HepG2 (cell line): ENCODE measurements at regions not wholly inside any gene's neighbourhood (a gene's known extent, or its start where the extent isn't known, plus 50 kb on each side); places are given as distances from the start of the nearest gene placed in this dataset.

Experiments used
- ATAC-seq: fragments of 200-7000 bp; cut with Tn5 transposase; 3 replicates; pipeline ENCODE4 v1.9.1; 2020; ENCODE audit warnings: mild to moderate bottlenecking, moderate library complexity
- BruUV-seq: library from RNA; stranded (reverse); fragments of 400-500 nt; replicated peaks from 2 replicates; lab custom pipeline; 2021; lab: Mats Ljungman, UMichigan
- CTCF ChIA-PET: fragments of 300-600 bp; formaldehyde crosslinking; extraction: SDS; loops from one replicate; lab custom pipeline; 2021; ENCODE audit warnings: low total read pairs, inconsistent platforms, low intra/inter-chr PET ratio; lab: Yijun Ruan, JAX
- POLR2A ChIA-PET: fragments of 350-600 bp; sonication (Branson Sonifier 250); formaldehyde crosslinking; loops from one replicate; lab custom pipeline; 2020; ENCODE audit warnings: antibody characterized with exemption, inconsistent platforms; lab: Yijun Ruan, JAX
- DNase-seq: peaks from one replicate; pipeline ENCODE4 v3.0.0-alpha.2; 2015; ENCODE audit warnings: low spot score
- FAIRE-seq: peaks from 3 replicates; lab custom pipeline; 2011; peaks lifted over from hg19 to GRCh38; lab: Jason Lieb, UNC
- H2AFZ ChIP-seq: one replicate; pipeline ENCODE4 v1.6.1; 2011; ENCODE audit warnings: low read length, inconsistent platforms
- H3K27ac ChIP-seq: fragments of 300-600 bp; 3 replicates; pipeline ENCODE4 v1.8.0; 2011; ENCODE audit warnings: mixed run types, mild to moderate bottlenecking, mixed read lengths, low read length, inconsistent platforms; ENCODE audit not compliant: insufficient read depth; ENCODE audit errors: extremely low read length
- H3K27me3 ChIP-seq, 2 experiments: fragments of 200-600 bp in 1 of 2; 2 replicates in 1 of 2; 3 replicates in 1 of 2; pipeline versions ENCODE4 v1.6.0 to v1.8.0; 2011; ENCODE audit warnings: low read length in 2 of 2, mild to moderate bottlenecking in 2 of 2, moderate library complexity in 2 of 2, inconsistent platforms in 1 of 2; ENCODE audit not compliant: insufficient read depth in 2 of 2, control insufficient read depth in 1 of 2
- H3K36me3 ChIP-seq, 2 experiments: fragments of 200-600 bp in 1 of 2; replicated peaks in 1 of 2; 2 replicates in 1 of 2; 3 replicates in 1 of 2; pipeline versions ENCODE4 v1.5.1 to v1.8.0; 2011; ENCODE audit warnings: low read length in 2 of 2, inconsistent platforms in 1 of 2; ENCODE audit not compliant: insufficient read depth in 2 of 2, control insufficient read depth in 1 of 2
- H3K4me1 ChIP-seq: 2 replicates; pipeline ENCODE4 v1.5.1; 2012; ENCODE audit warnings: low read length, inconsistent platforms; ENCODE audit not compliant: insufficient read depth
- H3K4me2 ChIP-seq: 2 replicates; pipeline ENCODE4 v1.6.0; 2011; ENCODE audit warnings: low read depth, low read length, inconsistent platforms
- H3K4me3 ChIP-seq, 3 experiments: fragments of 200-600 bp in 1 of 3; sonication (generic), shearing (Covaris generic) in 1 of 3; replicated peaks in 1 of 3; 2 replicates each; pipeline ENCODE4 v1.5.1; 2011 to 2016; ENCODE audit warnings: low read length in 3 of 3, inconsistent platforms in 2 of 3, low read depth in 2 of 3, mild to moderate bottlenecking in 2 of 3, control low read depth in 1 of 3, mixed read lengths in 1 of 3; ENCODE audit not compliant: insufficient read depth in 1 of 3
- H3K79me2 ChIP-seq: one replicate; pipeline ENCODE4 v1.6.1; 2011; ENCODE audit warnings: low read length, inconsistent platforms; ENCODE audit not compliant: insufficient read depth
- H3K9ac ChIP-seq: 2 replicates; pipeline ENCODE4 v1.6.0; 2011; ENCODE audit warnings: mild to moderate bottlenecking, low read depth, low read length, inconsistent platforms; ENCODE audit not compliant: insufficient read depth
- H3K9me3 ChIP-seq: 2 replicates; pipeline ENCODE4 v1.5.1; 2012; ENCODE audit warnings: mild to moderate bottlenecking, low read length
- H4K20me1 ChIP-seq: 2 replicates; pipeline ENCODE4 v1.6.0; 2011; ENCODE audit warnings: inconsistent platforms, mild to moderate bottlenecking, low read length, moderate library complexity; ENCODE audit not compliant: insufficient read depth
- EP300 ChIP-seq, 3 experiments: sonication (generic) in 1 of 3; formaldehyde crosslinking in 1 of 3; IDR thresholded peaks; 2 replicates each; pipeline versions ENCODE4 v1.5.1 to v1.6.1; 2011 to 2020; ENCODE audit warnings: low read depth in 2 of 3, low read length in 2 of 3, borderline replicate concordance in 1 of 3, improper control_type of control experiment in 1 of 3, mild to moderate bottlenecking in 1 of 3, missing genetic modification reagents in 1 of 3, moderate library complexity in 1 of 3
- GATAD1 ChIP-seq: IDR thresholded peaks from 2 replicates; pipeline ENCODE4 v1.6.1; 2016; ENCODE audit warnings: missing genetic modification reagents, missing compliant biosample characterization
- MYNN ChIP-seq: sonication (generic); formaldehyde crosslinking; IDR thresholded peaks from 2 replicates; pipeline ENCODE4 v1.4.0; 2020; ENCODE audit warnings: mild to moderate bottlenecking, low read depth, missing genetic modification reagents
- ZNF44 ChIP-seq: sonication (generic); formaldehyde crosslinking; IDR thresholded peaks from 2 replicates; pipeline ENCODE4 v1.5.1; 2020; ENCODE audit warnings: mild to moderate bottlenecking, missing genetic modification reagents
- ZNF619 ChIP-seq: sonication (generic); formaldehyde crosslinking; IDR thresholded peaks from 2 replicates; pipeline ENCODE4 v1.4.0; 2020; ENCODE audit warnings: mild to moderate bottlenecking, missing genetic modification reagents
- ZNF660 ChIP-seq: sonication (generic); formaldehyde crosslinking; IDR thresholded peaks from 2 replicates; pipeline ENCODE4 v1.5.1; 2020; ENCODE audit warnings: mild to moderate bottlenecking, low read depth, missing genetic modification reagents, borderline replicate concordance
- WGBS: methylation state at CpG from one replicate; pipeline ENCODE4 v1.1.6; 2017; ENCODE audit warnings: low lambda C conversion rate; 5-methylcytosine and 5-hydroxymethylcytosine counted together
- in situ Hi-C: cut with HindIII; loops from 2 replicates; pipeline ENCODE4 v1.10.0; 2017; ENCODE audit warnings: low pct_unique_long_range_greater_than_20kb; ENCODE audit not compliant: extremely low pct_ligation_motif_present
- intact Hi-C: fragments of 100-400 bp; cut with micrococcal nuclease; formaldehyde crosslinking; loops from one replicate; pipeline ENCODE4 v1.10.0; 2022; ENCODE audit not compliant: unreplicated experiment
- TF ChIP-seq, protein P1 (sequence below): sonication (generic); formaldehyde crosslinking; IDR thresholded peaks from 2 replicates; pipeline ENCODE4 v1.4.0; 2020; ENCODE audit warnings: mild to moderate bottlenecking, missing genetic modification reagents
- TF ChIP-seq, protein P2 (sequence below): sonication (generic); formaldehyde crosslinking; IDR thresholded peaks from 2 replicates; pipeline ENCODE4 v1.4.0; 2020; ENCODE audit warnings: missing genetic modification reagents

DNA sequence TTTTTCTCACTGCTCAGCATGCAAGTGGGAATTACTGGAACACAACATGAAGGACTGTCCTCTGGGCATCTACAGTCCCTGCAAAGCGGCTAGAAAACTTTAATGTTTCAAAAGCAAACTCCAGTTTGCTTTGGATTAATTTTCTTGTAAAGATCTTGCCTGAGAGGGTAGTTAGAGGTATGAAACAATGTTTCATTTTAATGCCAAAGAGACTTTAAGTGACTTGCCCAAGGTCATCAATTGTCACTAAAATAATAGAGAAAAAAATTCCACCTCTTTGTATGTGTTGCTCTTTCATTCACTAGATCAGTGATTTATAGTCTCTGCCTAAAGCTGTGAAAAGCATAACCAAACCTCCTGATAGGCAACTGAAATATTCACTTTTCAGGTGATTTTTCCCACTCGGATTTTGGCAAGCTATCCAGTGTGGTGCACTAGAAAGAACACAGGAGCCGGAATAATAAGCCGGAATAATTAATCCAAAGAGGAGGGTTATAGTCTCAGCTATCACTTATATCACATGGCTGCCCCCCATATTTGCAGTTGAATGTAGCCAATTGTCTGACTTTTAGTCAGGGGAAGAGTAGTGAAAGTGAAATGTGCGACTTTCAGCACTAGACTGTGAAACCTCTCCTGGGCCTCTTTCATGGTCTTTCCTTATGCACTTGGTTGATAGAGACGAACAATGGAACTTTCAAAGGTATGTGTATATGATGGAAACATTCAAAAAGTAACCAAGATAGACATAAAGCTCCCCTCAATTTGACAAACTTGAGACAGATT, 107.7 kb downstream of the SLC6A15 start:
- CTCF ChIA-PET: no interaction called here
- H3K79me2 ChIP-seq: no peaks in the 10 kb centered on the region
- POLR2A ChIA-PET: no interaction called here
- no peak for DNase-seq
- H3K9ac ChIP-seq: no peak overlapping the region
- no peaks in the 10 kb centered on the region for H4K20me1 ChIP-seq
- H3K4me1 ChIP-seq: no peaks in the 10 kb centered on the region
- H3K4me2 ChIP-seq: no peak overlapping the region
- no TSS peak for BruUV-seq
- H3K27ac ChIP-seq: no peak overlapping the region
- intact Hi-C loops: no loop called here
- no peaks in the 10 kb centered on the region for H3K27me3 ChIP-seq
- H3K36me3 ChIP-seq: no peaks in the 10 kb centered on the region
- no peak for ATAC-seq
- WGBS: 12% methylated on average over 6 of the region's 6 CpGs
- no peak overlapping the region for H3K4me3 ChIP-seq
- H2AFZ ChIP-seq: no peak overlapping the region
- FAIRE-seq: no peak
- no peaks in the 10 kb centered on the region for H3K9me3 ChIP-seq
- in situ Hi-C loops: no loop called here
- TF ChIP-seq ZNF44 (no peak), GATAD1 (CRISPR knock-in tag) (no peak), MYNN (no peak), ZNF619 (no peak), ZNF660 (CRISPR knock-in tag) (no peak), EP300 (IDR thresholded peaks at IDR 0.05; ENCODE audit: low read depth in 2 of 2, low read length in 2 of 2) (no peak), EP300 (CRISPR knock-in tag; IDR thresholded peaks at IDR 0.05; ENCODE audit: borderline replicate concordance) (no peak)
- TF ChIP-seq, protein P1, sequence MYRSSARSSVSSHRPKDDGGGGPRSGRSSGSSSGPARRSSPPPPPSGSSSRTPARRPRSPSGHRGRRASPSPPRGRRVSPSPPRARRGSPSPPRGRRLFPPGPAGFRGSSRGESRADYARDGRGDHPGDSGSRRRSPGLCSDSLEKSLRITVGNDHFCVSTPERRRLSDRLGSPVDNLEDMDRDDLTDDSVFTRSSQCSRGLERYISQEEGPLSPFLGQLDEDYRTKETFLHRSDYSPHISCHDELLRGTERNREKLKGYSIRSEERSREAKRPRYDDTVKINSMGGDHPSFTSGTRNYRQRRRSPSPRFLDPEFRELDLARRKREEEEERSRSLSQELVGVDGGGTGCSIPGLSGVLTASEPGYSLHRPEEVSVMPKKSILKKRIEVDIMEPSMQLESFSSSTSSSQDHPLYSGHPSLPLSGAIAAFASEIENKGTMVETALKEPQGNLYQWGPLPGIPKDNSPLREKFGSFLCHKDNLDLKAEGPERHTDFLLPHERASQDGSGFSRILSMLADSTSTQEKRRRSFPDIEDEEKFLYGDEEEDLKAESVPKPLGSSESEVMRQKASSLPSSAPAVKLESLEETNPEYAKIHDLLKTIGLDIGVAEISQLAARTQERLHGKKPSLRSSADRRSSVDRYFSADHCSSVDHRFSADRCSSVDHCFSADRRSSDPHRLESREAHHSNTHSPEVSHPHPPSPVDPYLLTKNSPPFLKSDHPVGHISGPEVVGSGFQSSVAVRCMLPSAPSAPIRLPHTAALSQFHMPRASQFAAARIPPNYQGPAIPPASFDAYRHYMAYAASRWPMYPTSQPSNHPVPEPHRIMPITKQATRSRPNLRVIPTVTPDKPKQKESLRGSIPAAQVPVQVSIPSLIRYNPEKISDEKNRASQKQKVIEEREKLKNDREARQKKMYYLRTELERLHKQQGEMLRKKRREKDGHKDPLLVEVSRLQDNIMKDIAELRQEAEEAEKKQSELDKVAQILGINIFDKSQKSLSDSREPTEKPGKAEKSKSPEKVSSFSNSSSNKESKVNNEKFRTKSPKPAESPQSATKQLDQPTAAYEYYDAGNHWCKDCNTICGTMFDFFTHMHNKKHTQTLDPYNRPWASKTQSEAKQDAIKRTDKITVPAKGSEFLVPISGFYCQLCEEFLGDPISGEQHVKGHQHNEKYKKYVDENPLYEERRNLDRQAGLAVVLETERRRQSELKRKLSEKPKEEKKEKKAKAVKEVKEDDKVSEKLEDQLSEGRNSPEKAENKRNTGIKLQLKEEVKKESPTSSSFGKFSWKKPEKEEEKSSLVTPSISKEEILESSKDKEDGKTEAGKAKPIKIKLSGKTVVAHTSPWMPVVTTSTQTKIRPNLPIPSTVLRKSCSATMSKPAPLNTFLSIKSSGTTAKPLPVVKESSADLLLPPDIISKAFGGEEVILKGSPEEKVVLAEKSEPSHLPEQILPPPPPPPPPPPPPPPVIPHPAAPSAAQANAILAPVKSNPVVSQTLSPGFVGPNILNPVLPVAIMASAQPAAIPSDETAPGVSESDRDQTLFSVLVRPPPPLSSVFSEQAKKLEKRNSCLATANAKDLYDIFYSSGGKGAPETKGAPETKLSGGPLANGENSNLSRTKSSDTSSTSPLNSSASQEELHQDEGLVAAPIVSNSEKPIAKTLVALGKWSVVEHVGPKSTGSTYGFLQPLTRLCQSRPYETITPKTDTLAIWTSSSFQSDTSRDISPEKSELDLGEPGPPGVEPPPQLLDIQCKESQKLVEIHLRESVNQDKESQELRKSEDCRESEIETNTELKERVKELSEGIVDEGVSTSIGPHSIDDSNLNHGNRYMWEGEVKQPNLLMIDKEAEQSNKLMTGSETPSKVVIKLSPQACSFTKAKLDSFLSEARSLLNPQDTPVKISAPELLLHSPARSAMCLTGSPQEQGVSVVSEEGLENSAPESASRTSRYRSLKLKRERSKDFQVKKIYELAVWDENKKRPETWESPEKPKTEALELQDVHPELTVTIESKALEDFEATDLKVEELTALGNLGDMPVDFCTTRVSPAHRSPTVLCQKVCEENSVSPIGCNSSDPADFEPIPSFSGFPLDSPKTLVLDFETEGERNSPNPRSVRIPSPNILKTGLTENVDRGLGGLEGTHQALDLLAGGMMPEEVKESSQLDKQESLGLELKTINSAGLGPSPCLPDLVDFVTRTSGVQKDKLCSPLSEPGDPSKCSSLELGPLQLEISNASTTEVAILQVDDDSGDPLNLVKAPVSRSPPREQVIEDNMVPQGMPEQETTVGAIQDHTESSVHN (CRISPR knock-in tag): no peak
- TF ChIP-seq, protein P2, sequence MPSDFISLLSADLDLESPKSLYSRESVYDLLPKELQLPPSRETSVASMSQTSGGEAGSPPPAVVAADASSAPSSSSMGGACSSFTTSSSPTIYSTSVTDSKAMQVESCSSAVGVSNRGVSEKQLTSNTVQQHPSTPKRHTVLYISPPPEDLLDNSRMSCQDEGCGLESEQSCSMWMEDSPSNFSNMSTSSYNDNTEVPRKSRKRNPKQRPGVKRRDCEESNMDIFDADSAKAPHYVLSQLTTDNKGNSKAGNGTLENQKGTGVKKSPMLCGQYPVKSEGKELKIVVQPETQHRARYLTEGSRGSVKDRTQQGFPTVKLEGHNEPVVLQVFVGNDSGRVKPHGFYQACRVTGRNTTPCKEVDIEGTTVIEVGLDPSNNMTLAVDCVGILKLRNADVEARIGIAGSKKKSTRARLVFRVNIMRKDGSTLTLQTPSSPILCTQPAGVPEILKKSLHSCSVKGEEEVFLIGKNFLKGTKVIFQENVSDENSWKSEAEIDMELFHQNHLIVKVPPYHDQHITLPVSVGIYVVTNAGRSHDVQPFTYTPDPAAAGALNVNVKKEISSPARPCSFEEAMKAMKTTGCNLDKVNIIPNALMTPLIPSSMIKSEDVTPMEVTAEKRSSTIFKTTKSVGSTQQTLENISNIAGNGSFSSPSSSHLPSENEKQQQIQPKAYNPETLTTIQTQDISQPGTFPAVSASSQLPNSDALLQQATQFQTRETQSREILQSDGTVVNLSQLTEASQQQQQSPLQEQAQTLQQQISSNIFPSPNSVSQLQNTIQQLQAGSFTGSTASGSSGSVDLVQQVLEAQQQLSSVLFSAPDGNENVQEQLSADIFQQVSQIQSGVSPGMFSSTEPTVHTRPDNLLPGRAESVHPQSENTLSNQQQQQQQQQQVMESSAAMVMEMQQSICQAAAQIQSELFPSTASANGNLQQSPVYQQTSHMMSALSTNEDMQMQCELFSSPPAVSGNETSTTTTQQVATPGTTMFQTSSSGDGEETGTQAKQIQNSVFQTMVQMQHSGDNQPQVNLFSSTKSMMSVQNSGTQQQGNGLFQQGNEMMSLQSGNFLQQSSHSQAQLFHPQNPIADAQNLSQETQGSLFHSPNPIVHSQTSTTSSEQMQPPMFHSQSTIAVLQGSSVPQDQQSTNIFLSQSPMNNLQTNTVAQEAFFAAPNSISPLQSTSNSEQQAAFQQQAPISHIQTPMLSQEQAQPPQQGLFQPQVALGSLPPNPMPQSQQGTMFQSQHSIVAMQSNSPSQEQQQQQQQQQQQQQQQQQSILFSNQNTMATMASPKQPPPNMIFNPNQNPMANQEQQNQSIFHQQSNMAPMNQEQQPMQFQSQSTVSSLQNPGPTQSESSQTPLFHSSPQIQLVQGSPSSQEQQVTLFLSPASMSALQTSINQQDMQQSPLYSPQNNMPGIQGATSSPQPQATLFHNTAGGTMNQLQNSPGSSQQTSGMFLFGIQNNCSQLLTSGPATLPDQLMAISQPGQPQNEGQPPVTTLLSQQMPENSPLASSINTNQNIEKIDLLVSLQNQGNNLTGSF: no peak
